AG04449 (cell line): ENCODE measurements at regions not wholly inside any gene's neighbourhood (a gene's known extent, or its start where the extent isn't known, plus 50 kb on each side); places are given as distances from the start of the nearest gene placed in this dataset.

Source experiments
- CTCF ChIA-PET: fragments of 350-600 bp; formaldehyde crosslinking; extraction: SDS; loops from one replicate; lab custom pipeline; 2021; ENCODE audit warnings: antibody characterized with exemption; lab: Yijun Ruan, JAX
- POLR2A ChIA-PET: fragments of 400-600, 350-600 bp; formaldehyde crosslinking; extraction: SDS; loops from one replicate; lab custom pipeline; 2020; ENCODE audit warnings: antibody characterized with exemption, inconsistent platforms; lab: Yijun Ruan, JAX
- DNase-seq: peaks from one replicate; pipeline ENCODE4 v3.0.0-alpha.2; 2010; ENCODE audit warnings: low read depth, low spot score
- H3K4me3 ChIP-seq: 2 replicates; pipeline ENCODE4 v1.5.1; 2011; ENCODE audit warnings: low read depth, mild to moderate bottlenecking, control low read depth, low read length
- TF ChIP-seq, protein P1 (sequence below): IDR thresholded peaks from one replicate; pipeline ENCODE4 v1.5.1; 2011; ENCODE audit warnings: mild to moderate bottlenecking, moderate library complexity, low read length, control low read depth, inconsistent platforms; ENCODE audit not compliant: insufficient read depth; ENCODE audit errors: missing control alignments

DNA sequence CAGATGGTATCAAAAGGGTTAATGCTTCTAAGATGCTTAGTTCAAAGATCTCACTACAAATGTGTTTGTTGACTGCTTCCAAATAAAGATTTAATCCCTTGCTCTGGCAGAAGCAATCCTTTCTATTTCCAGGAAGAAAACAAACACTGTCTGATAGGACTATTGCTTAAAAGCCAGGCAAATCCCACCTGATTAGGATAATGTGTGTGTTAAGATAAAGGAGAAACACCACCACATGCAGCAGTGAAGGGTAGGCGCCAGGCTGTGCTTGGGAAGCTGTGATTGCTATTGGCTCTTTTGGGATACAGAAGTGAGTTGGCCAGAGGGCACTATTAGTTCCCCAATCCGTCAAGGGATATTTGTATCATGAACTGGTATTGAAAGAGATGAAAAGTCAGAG, 62.8 kb upstream of the LRCH1 start:
- TF ChIP-seq, protein P1, sequence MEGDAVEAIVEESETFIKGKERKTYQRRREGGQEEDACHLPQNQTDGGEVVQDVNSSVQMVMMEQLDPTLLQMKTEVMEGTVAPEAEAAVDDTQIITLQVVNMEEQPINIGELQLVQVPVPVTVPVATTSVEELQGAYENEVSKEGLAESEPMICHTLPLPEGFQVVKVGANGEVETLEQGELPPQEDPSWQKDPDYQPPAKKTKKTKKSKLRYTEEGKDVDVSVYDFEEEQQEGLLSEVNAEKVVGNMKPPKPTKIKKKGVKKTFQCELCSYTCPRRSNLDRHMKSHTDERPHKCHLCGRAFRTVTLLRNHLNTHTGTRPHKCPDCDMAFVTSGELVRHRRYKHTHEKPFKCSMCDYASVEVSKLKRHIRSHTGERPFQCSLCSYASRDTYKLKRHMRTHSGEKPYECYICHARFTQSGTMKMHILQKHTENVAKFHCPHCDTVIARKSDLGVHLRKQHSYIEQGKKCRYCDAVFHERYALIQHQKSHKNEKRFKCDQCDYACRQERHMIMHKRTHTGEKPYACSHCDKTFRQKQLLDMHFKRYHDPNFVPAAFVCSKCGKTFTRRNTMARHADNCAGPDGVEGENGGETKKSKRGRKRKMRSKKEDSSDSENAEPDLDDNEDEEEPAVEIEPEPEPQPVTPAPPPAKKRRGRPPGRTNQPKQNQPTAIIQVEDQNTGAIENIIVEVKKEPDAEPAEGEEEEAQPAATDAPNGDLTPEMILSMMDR = no peak
- ChIA-PET CTCF (interaction anchor here (0.8 to 3.3 kb wide), 11 partner anchors 10 to 274 kb away, joined by 3 to 47 read pairs (median 3); no protein-coding TSS in a partner anchor), POLR2A (no interaction called here)
- H3K4me3 ChIP-seq = no peak overlapping the region
- DNase-seq = no peak

- POLR2A ChIA-PET = no interaction called here
- DNase-seq = peak; percentile 82
- CTCF ChIA-PET = interaction anchor here (0.8 to 3.3 kb wide), 11 partner anchors 10 to 274 kb away, joined by 3 to 47 read pairs (median 3); no protein-coding TSS in a partner anchor
- H3K4me3 ChIP-seq = peak overlapping the region; percentile 33; the same call in 1 of the 2 replicates
- TF ChIP-seq, protein P1 = no peak
Observed at GRCh38 chr13:46489586-46490023, 63.4 kb upstream of the LRCH1 start.

DNA sequence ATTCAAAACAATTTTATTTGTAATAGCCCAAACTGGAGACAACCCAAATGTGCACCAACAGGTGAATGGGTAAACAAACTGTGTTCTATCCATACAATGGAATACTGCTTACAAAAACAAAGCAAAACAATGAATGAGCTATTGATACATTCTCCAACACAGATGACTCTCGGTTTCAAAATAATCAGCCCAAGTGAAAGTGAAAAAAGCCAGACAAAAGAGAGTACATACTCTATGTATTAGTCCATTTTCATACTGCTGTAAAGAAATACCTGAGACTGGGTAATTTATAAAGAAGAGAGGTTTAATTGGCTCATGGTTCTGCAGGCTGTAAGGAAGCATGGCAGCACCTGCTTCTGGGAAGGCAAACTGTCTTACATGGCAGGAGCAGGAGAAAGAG, 65.2 kb upstream of the LRCH1 start:
- CTCF ChIA-PET = interaction anchor here (0.6 to 1.5 kb wide), 3 partner anchors 18 to 242 kb away, joined by 3 to 5 read pairs (median 3); no protein-coding TSS in a partner anchor
- no peak for DNase-seq
- no peak overlapping the region for H3K4me3 ChIP-seq
- TF ChIP-seq, protein P1 = no peak
- POLR2A ChIA-PET = no interaction called here

DNA sequence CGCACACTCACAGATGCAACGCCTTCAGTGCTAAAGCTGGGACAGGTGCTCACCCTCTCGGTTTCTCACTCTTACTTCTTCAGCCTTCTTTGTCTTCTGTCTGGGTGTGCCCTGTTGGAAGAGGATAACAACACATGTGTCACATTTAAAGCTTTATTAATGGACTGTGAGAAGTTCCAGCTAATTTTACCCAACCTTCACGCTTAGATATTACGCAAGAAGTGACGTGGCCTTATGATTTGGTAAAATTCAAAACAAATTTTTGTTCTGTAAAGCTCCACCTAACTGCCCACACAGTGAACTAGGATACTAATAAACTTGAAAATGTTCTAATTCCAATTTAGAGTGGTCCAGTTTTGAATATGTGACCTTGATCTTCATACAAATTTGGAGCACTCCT, 66.7 kb upstream of the LRCH1 start:
- no peak overlapping the region for H3K4me3 ChIP-seq
- TF ChIP-seq, protein P1 = no peak
- DNase-seq = no peak
- CTCF ChIA-PET = interaction anchor here (1.0 kb wide), 1 partner anchor 15 kb away, joined by 3 read pairs; no protein-coding TSS in a partner anchor
- POLR2A ChIA-PET = no interaction called here

DNA sequence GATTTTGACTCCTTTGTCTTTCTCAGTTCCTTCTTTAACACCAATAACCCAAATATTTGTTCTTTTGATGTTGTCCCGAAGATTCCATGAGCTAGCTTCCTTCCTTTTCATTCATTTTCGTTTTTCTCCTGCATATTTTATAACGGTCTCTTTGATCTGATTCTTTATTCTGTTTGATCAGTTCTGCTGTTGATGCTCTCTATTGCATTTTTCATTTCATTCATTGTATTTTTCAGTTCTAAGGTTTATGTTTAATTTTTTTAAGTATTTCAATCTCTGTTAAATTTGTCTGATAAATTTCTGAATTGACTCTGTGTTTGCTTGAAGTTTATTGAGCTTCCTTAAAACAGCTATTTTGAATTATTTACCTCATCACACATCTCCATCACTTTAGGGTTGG, 68.4 kb upstream of the LRCH1 start:
- ChIA-PET POLR2A (no interaction called here), CTCF (interaction anchor here (0.6 to 1.9 kb wide), 3 partner anchors 10 to 196 kb away, joined by 3 to 4 read pairs (median 3); no protein-coding TSS in a partner anchor)
- DNase-seq = no peak
- TF ChIP-seq, protein P1 = no peak
- no peak overlapping the region for H3K4me3 ChIP-seq

DNA sequence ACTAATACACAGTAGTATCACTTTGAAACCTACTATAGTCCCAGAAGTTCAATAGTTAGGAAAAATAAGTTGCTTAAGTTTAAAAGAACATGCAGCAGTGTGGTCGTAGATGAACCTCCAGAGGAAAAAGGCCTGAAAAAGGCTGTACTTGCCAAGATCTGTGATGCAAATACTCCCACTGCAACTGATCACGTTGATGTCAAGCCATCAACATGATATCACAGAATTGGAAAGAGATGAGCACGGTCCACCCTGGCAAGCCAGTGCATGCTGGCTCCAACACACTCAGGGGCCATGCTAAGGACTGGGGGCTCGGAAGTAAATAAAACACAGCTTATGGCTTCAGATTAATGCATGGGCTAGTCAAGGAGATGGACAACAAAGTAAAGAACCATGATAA, 71.8 kb upstream of the LRCH1 start:
- no peak for DNase-seq
- no peak overlapping the region for H3K4me3 ChIP-seq
- TF ChIP-seq, protein P1 = no peak
- ChIA-PET POLR2A (no interaction called here), CTCF (interaction anchor here (0.7 kb wide), 1 partner anchor 13 kb away, joined by 3 read pairs; no protein-coding TSS in a partner anchor)
